ENCODE measurements at regions not wholly inside any gene's neighbourhood (a gene's known extent, or its start where the extent isn't known, plus 50 kb on each side); places are given as distances from the start of the nearest gene placed in this dataset.

DNA sequence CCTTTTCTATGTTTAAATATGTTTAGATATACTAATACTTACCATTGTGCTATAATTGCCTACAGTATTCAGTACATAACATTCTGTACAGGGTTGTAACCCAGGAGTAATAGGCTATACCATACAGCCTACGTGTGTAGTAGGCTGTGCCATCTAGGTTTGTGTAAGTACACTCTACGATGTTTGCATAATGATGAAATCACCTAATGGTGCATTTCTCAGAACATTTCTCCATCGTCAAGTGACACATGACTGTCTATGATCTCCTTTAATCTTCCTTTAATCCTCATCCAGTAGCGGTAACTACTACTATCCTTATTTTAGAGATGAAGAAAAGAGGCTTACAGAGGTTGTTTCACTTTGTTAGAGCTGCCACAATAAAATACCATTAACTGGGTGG lies 369.2 kb downstream of the PLK2 start:
- TF ChIP-seq, protein P1, sequence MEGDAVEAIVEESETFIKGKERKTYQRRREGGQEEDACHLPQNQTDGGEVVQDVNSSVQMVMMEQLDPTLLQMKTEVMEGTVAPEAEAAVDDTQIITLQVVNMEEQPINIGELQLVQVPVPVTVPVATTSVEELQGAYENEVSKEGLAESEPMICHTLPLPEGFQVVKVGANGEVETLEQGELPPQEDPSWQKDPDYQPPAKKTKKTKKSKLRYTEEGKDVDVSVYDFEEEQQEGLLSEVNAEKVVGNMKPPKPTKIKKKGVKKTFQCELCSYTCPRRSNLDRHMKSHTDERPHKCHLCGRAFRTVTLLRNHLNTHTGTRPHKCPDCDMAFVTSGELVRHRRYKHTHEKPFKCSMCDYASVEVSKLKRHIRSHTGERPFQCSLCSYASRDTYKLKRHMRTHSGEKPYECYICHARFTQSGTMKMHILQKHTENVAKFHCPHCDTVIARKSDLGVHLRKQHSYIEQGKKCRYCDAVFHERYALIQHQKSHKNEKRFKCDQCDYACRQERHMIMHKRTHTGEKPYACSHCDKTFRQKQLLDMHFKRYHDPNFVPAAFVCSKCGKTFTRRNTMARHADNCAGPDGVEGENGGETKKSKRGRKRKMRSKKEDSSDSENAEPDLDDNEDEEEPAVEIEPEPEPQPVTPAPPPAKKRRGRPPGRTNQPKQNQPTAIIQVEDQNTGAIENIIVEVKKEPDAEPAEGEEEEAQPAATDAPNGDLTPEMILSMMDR (IDR thresholded peaks at IDR 0.05), result no peak
- TF ChIP-seq EP300 (IDR thresholded peaks at IDR 0.05) (no peak), POLR2AphosphoS5 (IDR thresholded peaks at IDR 0.05) (no peak), POLR2A (IDR thresholded peaks at IDR 0.05) (no peak)
